DND-41 (cell line): ENCODE measurements at regions not wholly inside any gene's neighbourhood (a gene's known extent, or its start where the extent isn't known, plus 50 kb on each side); places are given as distances from the start of the nearest gene placed in this dataset.

Source experiments
- ATAC-seq: fragments of 200-7000 bp; cut with Tn5 transposase; 3 replicates; pipeline ENCODE4 v1.9.1; 2021; ENCODE audit warnings: low read depth; ENCODE audit not compliant: insufficient read depth
- DNase-seq: peaks from one replicate; pipeline ENCODE4 v3.0.0-alpha.2; 2020
- H2AFZ ChIP-seq: 2 replicates; pipeline ENCODE4 v1.6.0; 2012; ENCODE audit warnings: low read depth, low read length
- H3K27ac ChIP-seq: 2 replicates; pipeline ENCODE4 v1.5.1; 2012; ENCODE audit warnings: low read length, inconsistent platforms
- H3K27me3 ChIP-seq: fragments of 200-600 bp; sonication (generic); 2 replicates; pipeline ENCODE4 v1.6.0; 2012; ENCODE audit warnings: low read length, mild to moderate bottlenecking, inconsistent platforms; ENCODE audit not compliant: insufficient read depth, poor library complexity
- H3K36me3 ChIP-seq: 2 replicates; pipeline ENCODE4 v1.5.1; 2012; ENCODE audit warnings: low read length, inconsistent platforms; ENCODE audit not compliant: insufficient read depth
- H3K4me1 ChIP-seq: 2 replicates; pipeline ENCODE4 v1.5.1; 2012; ENCODE audit warnings: mild to moderate bottlenecking, low read length; ENCODE audit not compliant: insufficient read depth
- H3K4me2 ChIP-seq: 2 replicates; pipeline ENCODE4 v1.6.0; 2012; ENCODE audit warnings: mild to moderate bottlenecking, moderate library complexity, low read length, inconsistent platforms; ENCODE audit not compliant: insufficient read depth
- H3K4me3 ChIP-seq, 2 experiments: fragments of 200-600 bp in 1 of 2; shearing (Covaris generic) in 1 of 2; 2 replicates each; pipeline ENCODE4 v1.5.1; 2012 to 2016; ENCODE audit warnings: inconsistent platforms in 2 of 2, low read length in 2 of 2, mild to moderate bottlenecking in 2 of 2, low read depth in 1 of 2, moderate library complexity in 1 of 2
- H3K79me2 ChIP-seq: 2 replicates; pipeline ENCODE4 v1.6.0; 2012; ENCODE audit warnings: low read length, inconsistent platforms; ENCODE audit not compliant: insufficient read depth
- H3K9ac ChIP-seq: 2 replicates; pipeline ENCODE4 v1.6.0; 2012; ENCODE audit warnings: low read depth, mild to moderate bottlenecking, inconsistent platforms, low read length, moderate library complexity
- H3K9me3 ChIP-seq: 2 replicates; pipeline ENCODE4 v1.5.1; 2012; ENCODE audit warnings: low read length, moderate library complexity, mild to moderate bottlenecking, inconsistent platforms; ENCODE audit not compliant: insufficient read depth, severe bottlenecking
- H4K20me1 ChIP-seq: 2 replicates; pipeline ENCODE4 v1.6.0; 2012; ENCODE audit warnings: low read length; ENCODE audit not compliant: insufficient read depth
- CTCF ChIP-seq: IDR thresholded peaks from 2 replicates; pipeline ENCODE4 v1.5.1; 2012; ENCODE audit warnings: borderline replicate concordance, low read length, moderate library complexity, mild to moderate bottlenecking; ENCODE audit not compliant: poor library complexity, severe bottlenecking; ENCODE audit errors: extremely low read depth
- EZH2 ChIP-seq: IDR thresholded peaks from 3 replicates; pipeline ENCODE4 v1.6.1; 2012; ENCODE audit warnings: borderline replicate concordance, low read depth, mild to moderate bottlenecking, moderate library complexity, low read length, inconsistent platforms; ENCODE audit not compliant: severe bottlenecking

GRCh38 chr4:14025111-14025510 is 397.6 kb upstream of the BOD1L1 start:
- Histone ChIP-seq H3K27ac (no peak overlapping the region), H4K20me1 (no peaks in the 10 kb centered on the region), H3K4me1 (no peaks in the 10 kb centered on the region), H3K9me3 (no peaks in the 10 kb centered on the region), H3K9ac (no peak overlapping the region), H3K4me2 (no peak overlapping the region), H3K27me3 (no peaks in the 10 kb centered on the region), H3K4me3 (no peak overlapping the region), H2AFZ (no peak overlapping the region), H3K36me3 (no peaks in the 10 kb centered on the region), H3K79me2 (no peaks in the 10 kb centered on the region)
- TF ChIP-seq CTCF = no peak
- TF ChIP-seq EZH2 = no peak
- no peak for DNase-seq
- no peak for ATAC-seq

- no peaks in the 10 kb centered on the region for H4K20me1 ChIP-seq
- H3K4me2 ChIP-seq = no peak overlapping the region
- H3K27ac ChIP-seq = no peak overlapping the region
- no peaks in the 10 kb centered on the region for H3K4me1 ChIP-seq
- H3K27me3 ChIP-seq = no peaks in the 10 kb centered on the region
- H3K79me2 ChIP-seq = no peaks in the 10 kb centered on the region
- no peak for TF ChIP-seq EZH2
- no peak for TF ChIP-seq CTCF
- DNase-seq = no peak
- H2AFZ ChIP-seq = no peak overlapping the region
- no peaks in the 10 kb centered on the region for H3K36me3 ChIP-seq
- no peak overlapping the region for H3K4me3 ChIP-seq
- no peak overlapping the region for H3K9ac ChIP-seq
- ATAC-seq = no peak
- H3K9me3 ChIP-seq = no peaks in the 10 kb centered on the region
Measured at GRCh38 chr4:14025891-14026290, 398.4 kb upstream of the BOD1L1 start.

- TF ChIP-seq CTCF (no peak), EZH2 (no peak)
- Histone ChIP-seq H3K4me3 (no peak overlapping the region), H3K79me2 (no peaks in the 10 kb centered on the region), H3K36me3 (no peaks in the 10 kb centered on the region), H3K4me1 (no peaks in the 10 kb centered on the region), H3K27me3 (no peaks in the 10 kb centered on the region), H3K27ac (no peak overlapping the region), H3K9me3 (no peaks in the 10 kb centered on the region), H2AFZ (no peak overlapping the region), H4K20me1 (no peaks in the 10 kb centered on the region), H3K4me2 (no peak overlapping the region), H3K9ac (no peak overlapping the region)
- DNase-seq (no peak), ATAC-seq (no peak)
Measured at GRCh38 chr4:14028862-14029261, 401.3 kb upstream of the BOD1L1 start.

- Histone ChIP-seq H3K4me3 (no peak overlapping the region), H4K20me1 (no peaks in the 10 kb centered on the region), H3K9me3 (no peaks in the 10 kb centered on the region), H3K9ac (no peak overlapping the region), H3K27me3 (no peaks in the 10 kb centered on the region), H2AFZ (no peak overlapping the region), H3K27ac (no peak overlapping the region), H3K36me3 (no peaks in the 10 kb centered on the region), H3K79me2 (no peaks in the 10 kb centered on the region), H3K4me2 (no peak overlapping the region), H3K4me1 (no peaks in the 10 kb centered on the region)
- ATAC-seq (peak; percentile 31; the same call in 2 of the 3 replicates), DNase-seq (no peak)
- TF ChIP-seq CTCF (no peak), EZH2 (no peak)
Measured at GRCh38 chr4:14035076-14035475, 407.6 kb upstream of the BOD1L1 start.
